H1 (cell line): ENCODE measurements at regions not wholly inside any gene's neighbourhood (a gene's known extent, or its start where the extent isn't known, plus 50 kb on each side); places are given as distances from the start of the nearest gene placed in this dataset.
A peak's percentile ranks its signal among the peaks of the same experiment; 100 is the strongest.

ENCODE experiments used
- CTCF ChIA-PET: fragments of 300-600 bp; sonication (Branson Sonifier 250); formaldehyde crosslinking; loops from one replicate; lab custom pipeline; 2021; ENCODE audit not compliant: partially characterized antibody; lab: Charles Lee
- POLR2A ChIA-PET: fragments of 300-600 bp; sonication (Branson Sonifier 250); formaldehyde crosslinking; loops from one replicate; lab custom pipeline; 2021; ENCODE audit warnings: inconsistent platforms; ENCODE audit not compliant: partially characterized antibody; lab: Charles Lee
- DNase-seq, 2 experiments: peaks; one replicate each; pipeline versions ENCODE4 v3.0.0 to v3.0.0-alpha.2; 2010 to 2022; ENCODE audit warnings: low spot score in 2 of 2, low read depth in 1 of 2, mixed read lengths in 1 of 2
- FAIRE-seq: peaks from 2 replicates; lab custom pipeline; 2011; peaks lifted over from hg19 to GRCh38; lab: Jason Lieb, UNC
- H2AFZ ChIP-seq: 2 replicates; pipeline ENCODE4 v1.8.1; 2012; ENCODE audit warnings: low read length, inconsistent platforms
- H2AK5ac ChIP-seq: 2 replicates; pipeline ENCODE4 v1.6.1; 2013; ENCODE audit warnings: low read depth, low read length
- H2BK120ac ChIP-seq: replicated peaks from 2 replicates; pipeline ENCODE3; 2013; ENCODE audit warnings: low read depth, low read length, inconsistent platforms
- H2BK12ac ChIP-seq: 2 replicates; pipeline ENCODE4 v1.6.1; 2013; ENCODE audit warnings: low read depth, low read length
- H2BK15ac ChIP-seq: 2 replicates; pipeline ENCODE4 v1.6.1; 2013; ENCODE audit warnings: low read length
- H2BK20ac ChIP-seq: 2 replicates; pipeline ENCODE4 v1.6.1; 2013; ENCODE audit warnings: low read length
- H2BK5ac ChIP-seq: 2 replicates; pipeline ENCODE4 v1.6.1; 2013; ENCODE audit warnings: low read depth, low read length
- H3K14ac ChIP-seq: 2 replicates; pipeline ENCODE4 v1.6.1; 2013; ENCODE audit warnings: inconsistent platforms; ENCODE audit not compliant: insufficient read length
- H3K18ac ChIP-seq: 2 replicates; pipeline ENCODE4 v1.6.1; 2013; ENCODE audit warnings: low read length; ENCODE audit errors: extremely low read depth
- H3K23ac ChIP-seq: 2 replicates; pipeline ENCODE4 v1.6.1; 2013; ENCODE audit warnings: inconsistent platforms; ENCODE audit not compliant: insufficient read length
- H3K23me2 ChIP-seq: 2 replicates; pipeline ENCODE4 v1.6.1; 2013; ENCODE audit warnings: low read depth, low read length
- H3K27ac ChIP-seq: 2 replicates; pipeline ENCODE4 v1.6.1; 2011; ENCODE audit warnings: low read depth, low read length, inconsistent platforms
- H3K27me3 ChIP-seq, 4 experiments: replicated peaks in 1 of 4; 1 replicate in 1 of 4; 2 replicates in 3 of 4; pipeline versions ENCODE4 v1.6.1 to v1.8.1; 2011 to 2013; ENCODE audit warnings: low read length in 3 of 4, mild to moderate bottlenecking in 3 of 4, inconsistent platforms in 2 of 4, mixed read lengths in 2 of 4, moderate library complexity in 1 of 4; ENCODE audit not compliant: control insufficient read depth in 3 of 4, insufficient read depth in 3 of 4; ENCODE audit errors: extremely low read depth in 1 of 4
- H3K36me3 ChIP-seq, 4 experiments: 2 replicates each; pipeline versions ENCODE4 v1.6.1 to v1.8.1; 2011 to 2013; ENCODE audit warnings: mild to moderate bottlenecking in 4 of 4, low read length in 3 of 4, moderate library complexity in 2 of 4, control low read depth in 1 of 4, inconsistent platforms in 1 of 4; ENCODE audit not compliant: insufficient read depth in 4 of 4, control insufficient read depth in 2 of 4
- H3K4ac ChIP-seq: replicated peaks from 2 replicates; pipeline ENCODE3; 2013; ENCODE audit warnings: low read length, low read depth, mixed read lengths, inconsistent platforms; ENCODE audit not compliant: insufficient read length
- H3K4me1 ChIP-seq, 4 experiments: replicated peaks in 1 of 4; 1 replicate in 1 of 4; 2 replicates in 3 of 4; pipeline versions ENCODE4 v1.6.1 to v1.8.1; 2011 to 2013; ENCODE audit warnings: low read length in 3 of 4, inconsistent platforms in 2 of 4, mixed read lengths in 1 of 4; ENCODE audit not compliant: insufficient read depth in 4 of 4, control insufficient read depth in 3 of 4
- H3K4me2 ChIP-seq, 2 experiments: 2 replicates each; pipeline versions ENCODE4 v1.6.1 to v1.8.1; 2011 to 2013; ENCODE audit warnings: low read depth in 2 of 2, low read length in 2 of 2, control low read depth in 1 of 2, inconsistent platforms in 1 of 2, mild to moderate bottlenecking in 1 of 2; ENCODE audit not compliant: insufficient read depth in 1 of 2
- H3K4me3 ChIP-seq, 4 experiments: fragments of 200-600, 300-600 bp in 1 of 4; sonication (generic), shearing (Covaris generic), sonication (Bioruptor Twin) in 1 of 4; 2 replicates each; pipeline versions ENCODE4 v1.5.1 to v1.8.1; 2011 to 2016; ENCODE audit warnings: low read length in 4 of 4, low read depth in 3 of 4, control low read depth in 2 of 4, inconsistent platforms in 2 of 4, mild to moderate bottlenecking in 2 of 4, mixed read lengths in 1 of 4, moderate library complexity in 1 of 4; ENCODE audit not compliant: insufficient read depth in 2 of 4; ENCODE audit errors: extremely low read depth in 1 of 4
- H3K56ac ChIP-seq: replicated peaks from 2 replicates; pipeline ENCODE3; 2013; ENCODE audit warnings: low read depth, mild to moderate bottlenecking, mixed read lengths, low read length, inconsistent platforms; ENCODE audit not compliant: insufficient read length
- H3K79me1 ChIP-seq: 2 replicates; pipeline ENCODE4 v1.6.1; 2013; ENCODE audit warnings: low read depth, low read length, control low read depth
- H3K79me2 ChIP-seq, 2 experiments: 2 replicates each; pipeline versions ENCODE4 v1.6.1 to v1.8.1; 2012 to 2013; ENCODE audit warnings: low read length in 2 of 2, mild to moderate bottlenecking in 2 of 2, inconsistent platforms in 1 of 2; ENCODE audit not compliant: insufficient read depth in 2 of 2, control insufficient read depth in 1 of 2
- H3K9ac ChIP-seq, 4 experiments: replicated peaks in 1 of 4; 1 replicate in 1 of 4; 2 replicates in 3 of 4; pipeline versions ENCODE4 v1.6.1 to v1.8.1; 2011 to 2013; ENCODE audit warnings: low read depth in 3 of 4, low read length in 3 of 4, control low read depth in 2 of 4, mild to moderate bottlenecking in 2 of 4, moderate library complexity in 2 of 4, inconsistent platforms in 1 of 4; ENCODE audit errors: extremely low read depth in 1 of 4
- H3K9me3 ChIP-seq, 2 experiments: 2 replicates each; pipeline versions ENCODE4 v1.6.1 to v1.8.1; 2012 to 2013; ENCODE audit warnings: mild to moderate bottlenecking in 2 of 2, moderate library complexity in 2 of 2, control low read depth in 1 of 2, inconsistent platforms in 1 of 2, low read depth in 1 of 2, low read length in 1 of 2, mixed read lengths in 1 of 2; ENCODE audit not compliant: insufficient read depth in 2 of 2
- H4K20me1 ChIP-seq, 2 experiments: replicated peaks in 1 of 2; 2 replicates each; pipeline versions ENCODE3 to v1.8.1; 2011 to 2013; ENCODE audit warnings: inconsistent platforms in 2 of 2, low read length in 2 of 2, mild to moderate bottlenecking in 1 of 2; ENCODE audit not compliant: insufficient read depth in 2 of 2, control insufficient read depth in 1 of 2
- H4K5ac ChIP-seq: 2 replicates; pipeline ENCODE4 v1.6.1; 2013; ENCODE audit warnings: low read length, low read depth, mixed read lengths, inconsistent platforms; ENCODE audit not compliant: insufficient read length
- H4K8ac ChIP-seq: 2 replicates; pipeline ENCODE4 v1.8.0; 2013; ENCODE audit warnings: mild to moderate bottlenecking, moderate library complexity, low read length, inconsistent platforms; ENCODE audit not compliant: insufficient read depth; ENCODE audit errors: extremely low read depth
- H4K91ac ChIP-seq: replicated peaks from 2 replicates; pipeline ENCODE3; 2013; ENCODE audit warnings: low read length, mixed read lengths, inconsistent platforms; ENCODE audit not compliant: insufficient read length
- CBX5 ChIP-seq: fragments of 300-800, 300-1000 bp; sonication (generic); IDR thresholded peaks from 2 replicates; pipeline ENCODE4 v1.7.1; 2016; ENCODE audit warnings: antibody characterized with exemption, low read length, low read depth
- TEAD4 ChIP-seq: IDR thresholded peaks from 2 replicates; pipeline ENCODE4 v1.6.1; 2012; ENCODE audit warnings: low read depth, low read length, inconsistent platforms, mixed read lengths
- WGBS, 2 experiments: shearing (Covaris generic) in 1 of 2; methylation state at CpG; one replicate each; pipeline versions ENCODE4 v1.1.6 to v1.1.7; 2013 to 2015; ENCODE audit warnings: low lambda C conversion rate in 2 of 2, mixed read lengths in 2 of 2, inconsistent platforms in 1 of 2, low coverage in 1 of 2, missing lambda C conversion rate in 1 of 2; ENCODE audit not compliant: insufficient replicate concordance in 2 of 2, insufficient coverage in 1 of 2, insufficient read length in 1 of 2; ENCODE audit errors: extremely low coverage in 1 of 2, missing lambda C conversion rate in 1 of 2; 5-methylcytosine and 5-hydroxymethylcytosine counted together

- Histone ChIP-seq H3K4me3 (no peak overlapping the region), H3K27ac (no peak overlapping the region), H2BK15ac (no peak overlapping the region), H3K56ac (no peak overlapping the region), H3K14ac (no peak overlapping the region), H3K79me1 (no peaks in the 10 kb centered on the region), H3K18ac (no peak overlapping the region), H3K4me2 (no peak overlapping the region), H3K4me1 (no peaks in the 10 kb centered on the region), H2BK12ac (no peak overlapping the region), H4K20me1 (no peaks in the 10 kb centered on the region), H2AK5ac (no peak overlapping the region), H3K9ac (no peak overlapping the region), H2BK5ac (no peak overlapping the region), H2BK20ac (no peak overlapping the region), H2BK120ac (no peak overlapping the region), H4K5ac (no peak overlapping the region), H3K9me3 (0 out of 4 replicates have a peak, but pooled peaks cover 0 to 3% of the 10 kb centered on the region in 2 experiments), H4K91ac (no peak overlapping the region), H4K8ac (no peak overlapping the region), H3K23me2 (no peaks in the 10 kb centered on the region; the same call in 1 of the 2 replicates), H3K4ac (no peak overlapping the region), H3K23ac (no peak overlapping the region), H3K27me3 (no peaks in the 10 kb centered on the region; a peak in 1 of 7 replicates), H3K36me3 (no peaks in the 10 kb centered on the region), H2AFZ (no peak overlapping the region), H3K79me2 (no peaks in the 10 kb centered on the region)
- no peak for FAIRE-seq
- no peak for TF ChIP-seq CBX5
- 0 out of 2 replicates have a peak, but pooled peaks have one; percentile 29 for TF ChIP-seq TEAD4
- ChIA-PET POLR2A (no interaction called here), CTCF (interaction anchor here (0.8 to 1.8 kb wide), 2 partner anchors 11 to 130 kb away, joined by 3 to 5 read pairs; no protein-coding TSS in a partner anchor)
- no peak for DNase-seq
- 93% methylated on average over 6 of the region's 6 CpGs; no CpG with 5 or more reads in 1 of the 2 experiments for WGBS, 2 experiments
Measured at GRCh38 chr22:34743110-34743751, 322.7 kb upstream of the ISX start.
